ENCODE measurements at regions not wholly inside any gene's neighbourhood (a gene's known extent, or its start where the extent isn't known, plus 50 kb on each side); places are given as distances from the start of the nearest gene placed in this dataset.
"Not testable (repeated sequence)": the region's sequence is repeated elsewhere in the genome, so short reads cannot be mapped to it uniquely, and the experiment has no call there.

DNA sequence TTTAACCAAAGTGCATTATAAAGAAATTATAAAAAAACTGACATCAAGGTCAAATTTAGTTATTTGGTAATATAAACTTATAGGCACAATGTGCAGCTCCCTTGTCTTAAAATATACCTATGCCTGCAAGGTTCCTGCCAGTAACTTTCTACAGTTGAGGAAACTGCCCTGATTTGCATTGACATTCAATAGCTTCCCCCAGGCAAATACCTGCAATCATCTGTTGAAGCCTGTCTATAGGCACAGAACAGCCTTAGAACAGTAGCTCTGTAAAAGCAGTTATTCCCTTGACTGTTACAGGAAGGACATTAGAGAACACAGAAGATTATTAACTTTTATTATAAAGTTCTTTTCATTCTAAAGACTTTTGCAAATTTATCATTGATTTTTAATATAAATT, 1239.5 kb downstream of the PCDH9 start:
- in situ Hi-C loops (cut with MboI; ENCODE audit: low pct_unique_long_range_greater_than_20kb, low sequenced_read_pairs), result no loop called here
- DNase-seq, result no peak

DNA sequence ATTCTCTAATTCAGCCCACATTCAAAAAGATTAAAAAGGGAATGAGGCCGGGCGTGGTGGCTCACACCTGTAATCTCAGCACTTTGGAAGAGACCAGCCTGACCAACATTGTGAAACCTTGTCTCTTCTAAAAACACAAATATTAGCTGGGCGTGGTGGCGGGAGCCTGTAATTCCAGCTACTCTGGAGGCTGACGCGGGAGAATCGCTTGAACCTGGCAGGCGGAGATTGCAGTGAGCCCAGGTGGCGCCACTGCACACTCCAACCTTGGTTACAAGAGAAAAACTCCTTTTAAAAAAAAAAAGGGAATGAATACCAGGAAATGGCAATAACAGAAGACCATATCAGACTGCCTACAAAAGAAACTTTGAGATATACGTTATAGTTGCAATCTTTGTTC, 1244.5 kb downstream of the PCDH9 start:
- in situ Hi-C loops (cut with MboI; ENCODE audit: low pct_unique_long_range_greater_than_20kb, low sequenced_read_pairs), result no loop called here
- no peak for DNase-seq

DNA sequence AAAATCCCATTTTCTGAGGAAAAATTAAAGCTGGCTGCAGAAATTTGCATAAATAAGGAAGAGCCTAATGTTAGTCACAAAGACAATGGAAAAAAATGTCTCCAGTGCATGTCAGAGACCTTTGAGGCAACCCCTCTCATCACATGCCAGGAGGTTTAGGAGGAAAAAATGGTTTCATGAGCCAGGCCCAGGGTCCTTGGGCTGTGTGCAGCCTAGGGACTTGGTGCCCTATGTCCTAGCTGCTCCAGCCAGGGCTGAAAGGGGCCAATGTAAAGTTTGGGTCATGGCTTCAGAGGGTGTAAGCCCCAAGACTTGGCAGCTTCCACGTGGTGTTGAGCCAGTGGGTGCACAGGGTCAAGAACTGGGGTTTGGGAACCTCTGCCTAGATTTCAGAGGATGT, 1252.6 kb downstream of the PCDH9 start:
- in situ Hi-C loops (cut with MboI; ENCODE audit: low pct_unique_long_range_greater_than_20kb, low sequenced_read_pairs), result no loop called here
- DNase-seq, result no peak

DNA sequence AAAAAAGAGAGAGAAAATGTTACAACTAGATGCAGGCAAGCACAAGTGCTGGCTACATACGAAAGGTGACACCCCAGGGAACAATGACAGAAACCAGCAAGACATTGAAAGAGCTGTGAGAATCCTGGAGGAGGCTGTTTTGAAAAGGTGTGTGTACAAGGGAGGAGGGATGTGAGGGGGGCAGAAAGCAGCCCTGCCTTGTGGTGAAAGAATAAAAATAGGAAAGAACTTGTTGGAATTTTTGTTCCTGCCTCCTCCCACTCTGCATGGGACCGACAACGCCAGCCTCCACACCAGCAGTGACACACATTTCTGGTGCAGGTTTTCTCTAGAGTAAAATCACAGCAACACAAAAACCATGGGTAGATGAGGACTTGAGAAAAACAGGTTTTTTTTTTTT, 1258.6 kb downstream of the PCDH9 start:
- no peak for DNase-seq
- in situ Hi-C loops (cut with MboI; ENCODE audit: low pct_unique_long_range_greater_than_20kb, low sequenced_read_pairs), result no loop called here

DNA sequence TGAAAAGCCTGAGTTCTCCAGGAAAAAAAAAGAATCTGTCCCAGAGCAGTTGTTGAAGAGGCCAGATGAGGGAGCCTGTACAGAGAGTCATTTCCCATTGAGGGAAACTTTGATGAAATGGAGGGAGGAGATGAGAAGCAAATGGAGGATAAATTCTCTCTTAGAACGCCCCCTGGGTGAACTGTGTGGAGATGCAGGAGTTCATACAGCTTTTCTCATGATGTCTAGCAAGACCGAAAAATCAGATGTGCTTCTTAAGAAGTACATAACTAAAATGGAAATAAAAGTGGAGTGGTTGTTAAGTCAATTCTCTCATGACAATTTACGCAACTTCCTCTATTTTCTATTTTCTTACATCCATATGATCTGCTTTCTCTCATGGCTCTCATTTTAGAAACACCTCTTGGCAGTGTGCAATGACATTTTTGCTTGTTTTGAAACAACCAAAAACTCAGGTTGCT, 1263.1 kb downstream of the PCDH9 start:
- in situ Hi-C loops (cut with MboI; ENCODE audit: low pct_unique_long_range_greater_than_20kb, low sequenced_read_pairs), result no loop called here
- peak; percentile 61 for DNase-seq

DNA sequence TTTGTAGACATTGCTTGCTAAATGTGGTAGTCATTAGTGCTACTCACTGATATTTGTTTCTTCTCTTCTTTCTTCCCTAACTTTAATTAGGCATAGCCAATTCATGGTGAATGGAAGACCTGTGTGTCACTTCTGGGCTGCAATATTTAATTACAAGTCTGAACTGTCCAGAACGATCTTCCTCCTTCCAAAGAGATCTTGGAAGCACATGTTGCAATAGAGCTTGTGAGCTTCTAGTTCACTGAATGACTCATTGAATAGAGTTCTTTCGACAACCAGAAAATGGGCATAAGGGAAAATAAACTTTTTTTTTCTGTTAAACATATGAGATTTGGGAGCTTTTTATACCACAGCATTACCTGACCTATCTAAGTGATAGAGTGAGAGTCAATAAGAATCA, 1264.6 kb downstream of the PCDH9 start:
- DNase-seq, result no peak
- in situ Hi-C loops (cut with MboI; ENCODE audit: low pct_unique_long_range_greater_than_20kb, low sequenced_read_pairs), result no loop called here

DNA sequence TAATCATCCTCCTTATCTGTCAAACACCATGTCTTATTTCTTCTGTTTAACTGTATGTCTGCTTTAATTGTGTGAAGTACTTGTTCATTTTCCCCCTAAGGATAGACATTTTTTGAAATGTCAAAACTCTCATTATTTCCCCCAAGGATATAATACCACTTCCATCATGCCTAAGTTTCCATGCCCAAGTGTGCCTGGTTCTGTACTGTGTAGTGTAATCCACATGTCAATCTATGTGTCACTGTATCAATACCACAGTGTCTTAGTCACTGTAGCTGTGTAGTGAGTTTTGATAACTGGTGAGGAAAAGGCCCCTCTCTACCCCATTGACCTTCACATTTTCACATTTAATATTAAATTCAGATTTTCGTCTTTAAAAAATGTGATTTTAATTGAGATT, 1265.5 kb downstream of the PCDH9 start:
- no peak for DNase-seq
- in situ Hi-C loops (cut with MboI; ENCODE audit: low pct_unique_long_range_greater_than_20kb, low sequenced_read_pairs), result no loop called here

DNA sequence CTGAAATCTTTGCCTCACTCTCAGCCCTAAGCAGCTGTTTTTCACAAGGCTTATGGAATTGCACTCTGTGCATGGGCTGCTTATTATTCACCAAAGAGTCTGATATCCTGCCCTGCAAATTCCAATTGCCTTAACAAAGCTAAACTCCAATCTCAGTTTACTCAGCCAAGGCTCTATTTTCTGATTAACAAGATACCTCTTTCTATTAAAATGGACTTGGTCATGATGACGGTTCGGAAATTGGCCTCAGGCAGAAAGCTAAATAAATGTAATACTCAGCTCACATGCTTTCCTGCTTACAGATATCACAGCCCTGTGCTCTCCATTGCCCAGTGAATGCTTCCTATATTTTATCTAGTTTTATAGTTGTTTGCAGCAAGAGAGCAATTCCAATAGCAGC, 1270.8 kb downstream of the PCDH9 start:
- in situ Hi-C loops (cut with MboI; ENCODE audit: low pct_unique_long_range_greater_than_20kb, low sequenced_read_pairs), result no loop called here
- DNase-seq, result no peak

DNA sequence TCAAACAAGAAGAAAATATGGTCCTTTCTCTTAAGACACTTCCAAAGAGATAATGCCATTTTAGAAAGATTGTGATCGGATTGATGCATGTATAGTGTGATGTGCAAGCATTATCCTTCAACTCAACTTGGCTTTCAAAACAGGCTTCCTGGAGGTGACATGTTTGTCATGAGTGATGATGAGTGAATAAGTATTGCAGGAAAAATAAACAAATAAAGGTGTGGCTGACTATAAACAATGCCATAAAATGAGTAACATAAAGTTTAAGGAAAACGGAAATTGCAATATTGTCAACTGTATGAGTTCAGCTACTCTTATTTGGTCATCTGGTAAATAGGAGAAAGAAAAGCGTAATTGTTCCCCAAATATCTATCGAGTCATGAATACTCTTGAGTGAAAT, 1283.7 kb downstream of the PCDH9 start:
- no peak for DNase-seq
- in situ Hi-C loops (cut with MboI; ENCODE audit: low pct_unique_long_range_greater_than_20kb, low sequenced_read_pairs), result no loop called here

DNA sequence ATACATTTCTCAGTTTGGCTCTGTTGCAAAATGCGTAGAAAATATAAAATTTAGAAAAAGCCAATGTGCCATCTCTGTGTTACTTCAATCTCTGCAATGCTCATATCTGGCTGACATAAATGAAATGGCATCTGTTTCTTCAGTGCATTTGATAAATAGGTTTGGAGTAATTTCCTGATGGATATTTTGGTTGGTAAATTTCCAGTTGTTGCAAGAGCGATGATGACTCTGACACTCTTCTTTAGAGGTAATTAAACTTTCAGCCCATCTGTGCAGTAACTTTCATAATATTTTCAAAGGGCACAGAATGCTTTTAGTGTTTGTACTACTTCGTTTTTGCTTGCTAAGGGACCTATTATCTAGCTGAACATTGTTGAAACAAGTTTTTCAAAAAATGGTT, 1286.4 kb downstream of the PCDH9 start:
- DNase-seq, result no peak
- in situ Hi-C loops (cut with MboI; ENCODE audit: low pct_unique_long_range_greater_than_20kb, low sequenced_read_pairs), result no loop called here

DNA sequence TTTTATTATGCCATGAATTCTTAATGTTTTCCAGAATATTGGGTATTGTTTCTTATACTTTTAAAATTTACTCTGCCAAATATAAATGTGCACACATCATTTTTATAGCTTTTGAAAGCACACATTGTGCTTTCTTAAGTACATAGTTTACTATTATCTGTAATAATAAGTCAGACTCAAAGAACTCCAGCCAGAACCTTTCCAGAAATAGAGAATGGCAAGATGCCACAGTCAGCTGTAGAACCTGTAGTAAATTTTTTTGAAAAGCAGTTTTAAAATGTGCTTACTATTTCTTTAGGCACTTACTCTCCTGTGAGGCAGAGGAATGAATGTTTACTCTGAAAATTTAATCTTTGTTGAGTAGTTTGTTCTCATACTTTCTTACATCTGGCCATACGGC, 1287.1 kb downstream of the PCDH9 start:
- in situ Hi-C loops (cut with MboI; ENCODE audit: low pct_unique_long_range_greater_than_20kb, low sequenced_read_pairs), result no loop called here
- DNase-seq, result no peak

DNA sequence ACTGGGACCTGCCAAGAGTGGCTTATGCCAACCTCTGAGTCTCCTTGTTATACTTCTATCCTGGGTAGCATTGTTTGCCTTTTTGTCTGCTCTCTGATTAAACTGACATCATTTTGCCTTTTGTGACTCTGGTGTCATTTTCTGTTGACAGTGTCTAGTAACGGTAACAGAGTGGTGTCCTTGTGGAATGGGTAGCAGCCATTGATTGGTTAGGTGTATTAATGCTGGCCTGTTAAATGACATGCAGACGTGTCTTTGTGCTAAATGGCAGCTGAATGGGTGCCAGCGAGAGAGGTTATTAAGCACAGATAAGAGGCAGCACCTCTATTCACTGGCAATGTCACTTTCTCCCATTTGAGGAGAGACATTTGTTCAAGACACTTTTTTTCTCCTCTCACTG, 1289.4 kb downstream of the PCDH9 start:
- in situ Hi-C loops (cut with MboI; ENCODE audit: low pct_unique_long_range_greater_than_20kb, low sequenced_read_pairs), result no loop called here
- DNase-seq, result no peak

DNA sequence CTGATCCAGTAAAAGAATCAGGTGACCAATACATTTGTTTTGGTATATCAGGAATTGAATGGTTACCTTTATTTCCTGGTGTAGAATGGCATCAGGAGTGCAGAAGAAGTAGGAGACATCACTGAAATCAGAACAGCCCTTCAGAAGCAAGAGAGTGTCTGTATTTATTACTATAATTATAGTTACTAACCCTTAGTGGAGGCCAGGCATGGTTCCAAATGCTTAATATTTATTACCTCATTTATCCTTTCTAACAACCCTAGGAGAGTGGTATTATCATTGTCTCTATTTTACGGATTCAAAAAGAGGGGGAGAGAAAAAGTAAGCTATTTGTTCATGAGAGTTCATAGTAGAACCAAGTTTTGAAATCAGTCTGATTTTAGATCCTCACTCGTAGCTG, 1292.9 kb downstream of the PCDH9 start:
- DNase-seq, result no peak
- in situ Hi-C loops (cut with MboI; ENCODE audit: low pct_unique_long_range_greater_than_20kb, low sequenced_read_pairs), result no loop called here

DNA sequence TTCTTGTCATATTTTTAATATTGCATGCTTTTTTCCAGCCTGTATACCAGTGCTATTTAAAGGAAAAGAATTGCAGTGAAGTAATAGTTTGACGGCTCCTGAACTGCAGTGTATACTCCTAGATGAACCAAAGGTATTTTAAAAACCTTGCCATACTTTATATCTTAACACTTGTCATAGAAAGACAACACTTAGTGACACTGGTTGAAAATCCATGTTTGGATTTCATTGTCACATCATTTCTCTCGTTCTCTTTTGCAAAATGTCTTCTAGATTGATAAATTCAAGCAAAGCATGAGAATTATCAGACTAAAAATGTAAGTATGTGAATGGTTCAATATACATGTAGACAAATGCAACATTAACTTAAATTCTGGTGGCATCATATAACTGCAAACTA, 1293.9 kb downstream of the PCDH9 start:
- DNase-seq, result no peak
- in situ Hi-C loops (cut with MboI; ENCODE audit: low pct_unique_long_range_greater_than_20kb, low sequenced_read_pairs), result no loop called here

DNA sequence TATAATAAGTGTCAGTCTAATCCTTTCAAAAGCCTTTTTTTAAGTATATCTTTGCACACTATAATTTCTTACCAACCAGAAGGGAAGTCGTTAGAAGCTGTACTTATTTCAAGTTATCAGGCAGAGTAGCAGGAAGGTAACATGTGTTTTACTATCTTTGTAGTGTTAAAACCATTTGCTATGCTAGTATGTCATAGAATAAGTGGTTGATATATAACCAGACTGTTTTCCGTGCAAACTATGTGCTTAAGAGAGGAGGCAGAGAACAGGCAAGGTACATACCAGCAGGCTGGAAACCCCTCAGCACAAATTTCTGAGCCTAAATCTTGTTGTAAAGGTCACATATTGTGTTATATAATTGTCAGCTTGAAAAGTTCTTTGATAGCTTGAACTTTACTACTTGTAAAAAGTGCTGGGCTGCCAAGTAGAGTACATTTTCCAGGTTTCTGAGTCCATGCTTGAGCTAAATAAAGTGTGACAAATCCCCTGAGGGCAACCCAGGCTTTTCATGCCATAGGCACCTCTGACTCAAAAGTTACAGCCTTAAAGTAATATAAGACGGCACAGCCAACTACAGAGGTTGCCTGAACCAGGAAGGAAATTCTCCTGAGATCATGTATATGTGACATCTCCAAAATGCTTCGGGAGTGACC, 1297.4 kb downstream of the PCDH9 start:
- DNase-seq, result no peak
- in situ Hi-C loops (cut with MboI; ENCODE audit: low pct_unique_long_range_greater_than_20kb, low sequenced_read_pairs), result no loop called here

DNA sequence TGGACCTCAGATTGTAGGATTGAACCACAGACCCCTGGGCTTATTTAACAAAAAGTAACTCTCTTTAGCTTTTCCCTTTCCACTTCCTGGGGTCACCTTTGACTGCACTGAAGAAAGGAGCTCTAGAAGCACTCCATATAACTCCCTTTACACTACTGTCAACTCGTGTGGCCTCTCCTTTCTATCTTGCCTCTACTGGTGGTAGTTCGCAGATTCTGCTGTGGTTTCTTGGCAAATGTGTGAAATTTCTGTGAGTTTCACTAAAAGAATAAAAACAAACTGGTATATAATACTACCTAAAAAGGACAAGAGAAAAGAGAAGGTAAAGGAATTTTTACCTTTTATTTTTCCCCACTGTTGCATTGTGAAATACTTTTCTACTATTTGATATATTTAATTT, 1298.1 kb downstream of the PCDH9 start:
- in situ Hi-C loops (cut with MboI; ENCODE audit: low pct_unique_long_range_greater_than_20kb, low sequenced_read_pairs), result no loop called here
- no peak for DNase-seq

DNA sequence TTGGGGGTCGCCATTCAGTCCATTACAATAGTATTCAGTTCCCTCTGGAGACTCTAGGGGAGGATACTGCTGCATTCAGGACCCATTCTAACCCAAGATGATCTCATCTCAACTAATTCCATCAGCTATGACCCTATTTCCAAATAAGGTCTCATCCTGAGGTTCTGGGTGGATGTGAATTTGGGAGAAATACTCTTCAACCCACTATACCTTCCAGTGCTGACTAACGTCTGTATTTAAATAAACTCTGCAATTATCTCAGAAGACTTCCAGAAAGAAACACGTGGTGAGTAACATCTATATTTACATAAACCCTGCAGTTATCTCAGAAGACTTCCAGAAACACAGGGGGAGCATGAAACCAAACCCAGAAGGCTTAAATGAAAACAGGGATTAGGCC, 1300.7 kb downstream of the PCDH9 start:
- DNase-seq, result no peak
- in situ Hi-C loops (cut with MboI; ENCODE audit: low pct_unique_long_range_greater_than_20kb, low sequenced_read_pairs), result no loop called here

DNA sequence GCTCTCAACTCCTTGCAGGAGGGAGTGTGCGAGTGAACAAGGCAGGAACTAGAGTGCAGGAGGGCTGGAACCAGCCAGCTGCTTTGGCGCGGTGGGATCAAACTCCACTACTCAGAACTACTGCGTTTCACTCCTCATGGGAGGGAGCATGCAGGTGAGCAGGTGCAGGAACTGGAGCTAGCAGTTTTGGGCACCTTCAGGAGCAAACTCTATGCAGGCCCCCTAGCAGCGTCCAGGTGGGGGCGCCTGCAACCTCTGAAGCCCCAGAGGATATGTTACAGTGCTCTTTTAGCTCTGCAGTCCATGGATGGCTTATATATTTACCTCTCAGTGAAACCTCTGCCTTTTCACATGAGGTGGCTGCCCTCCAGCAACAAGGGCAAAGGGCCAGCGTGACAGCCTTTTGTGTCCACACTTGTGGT, 1303.4 kb downstream of the PCDH9 start:
- in situ Hi-C loops (cut with MboI; ENCODE audit: low pct_unique_long_range_greater_than_20kb, low sequenced_read_pairs), result no loop called here
- no peak for DNase-seq

DNA sequence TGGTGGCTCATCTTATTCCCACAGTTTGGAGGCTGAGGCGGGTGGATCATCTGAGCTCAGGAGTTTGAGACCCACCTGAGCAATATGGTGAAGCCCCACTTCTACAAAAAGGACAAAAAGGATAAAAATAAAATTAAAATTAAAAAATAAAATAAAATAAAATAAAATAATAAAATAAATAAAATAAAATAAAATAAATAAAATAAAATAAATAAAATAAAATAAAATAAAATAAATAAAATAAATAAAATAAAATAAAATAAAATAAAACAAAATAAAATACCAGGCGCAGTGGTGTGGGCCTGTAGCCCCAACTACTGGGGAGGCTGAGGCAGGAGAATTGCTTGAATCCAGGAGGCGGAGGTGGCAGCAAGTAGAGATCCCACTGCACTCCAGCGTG, 1307.3 kb downstream of the PCDH9 start:
- DNase-seq; in situ Hi-C loops (cut with MboI; ENCODE audit: low pct_unique_long_range_greater_than_20kb, low sequenced_read_pairs): not testable (repeated sequence)

DNA sequence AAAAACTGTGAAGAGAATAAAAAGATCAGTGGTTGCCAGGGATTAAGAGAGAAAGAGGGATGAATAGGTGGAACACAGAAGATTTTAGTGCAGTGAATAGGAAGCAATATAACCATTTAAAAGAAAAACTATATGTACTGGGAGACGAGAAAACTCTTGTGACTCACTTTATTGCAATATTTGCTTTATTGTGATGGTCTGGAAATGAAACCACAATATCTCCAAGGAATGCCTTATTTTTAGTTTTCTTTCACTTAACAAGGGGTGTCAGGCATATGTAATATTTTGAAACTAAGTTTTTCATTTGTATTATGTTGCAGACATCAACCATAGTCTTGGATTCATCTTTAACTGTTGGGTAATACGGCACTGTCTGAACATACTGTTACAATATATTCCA, 1308.2 kb downstream of the PCDH9 start:
- DNase-seq, result no peak
- in situ Hi-C loops (cut with MboI; ENCODE audit: low pct_unique_long_range_greater_than_20kb, low sequenced_read_pairs), result no loop called here

DNA sequence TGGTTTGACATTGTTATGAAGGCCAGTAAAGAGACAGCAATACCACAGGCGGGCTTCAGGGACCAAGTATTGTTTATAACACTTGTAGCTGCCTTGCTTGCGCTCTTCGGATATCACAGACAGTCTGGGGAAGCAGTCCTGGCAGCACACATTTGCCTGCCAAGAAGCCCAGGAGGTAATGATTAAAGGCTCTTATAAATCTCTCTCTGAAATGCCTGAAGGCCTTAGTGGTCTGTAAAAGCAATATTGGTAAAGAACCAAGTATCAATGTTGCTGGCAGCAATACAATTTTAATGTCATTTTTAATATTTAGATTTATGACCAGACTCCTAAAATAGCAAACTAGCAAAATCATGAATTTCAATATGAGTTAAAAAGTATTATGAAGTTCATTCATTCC, 1312.4 kb downstream of the PCDH9 start:
- in situ Hi-C loops (cut with MboI; ENCODE audit: low pct_unique_long_range_greater_than_20kb, low sequenced_read_pairs), result no loop called here
- no peak for DNase-seq

DNA sequence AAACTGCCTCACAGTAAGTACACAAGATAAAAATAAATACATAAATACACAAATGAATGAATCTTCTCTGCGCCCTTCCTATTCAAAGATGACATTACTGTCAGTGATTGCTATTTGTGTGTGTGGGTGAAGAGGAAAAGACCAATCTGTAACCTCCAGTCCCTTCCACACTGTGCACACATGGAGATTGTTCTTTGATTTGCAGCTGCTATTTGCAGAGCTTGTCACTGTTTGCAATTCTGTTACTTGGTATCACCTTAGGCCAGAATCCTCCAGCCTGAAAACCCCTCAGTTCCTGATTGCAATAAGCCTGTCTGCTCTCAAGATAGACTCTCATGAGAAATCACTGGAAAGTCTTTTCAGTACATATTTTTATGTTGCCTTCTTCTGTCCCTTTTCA, 1314.9 kb downstream of the PCDH9 start:
- no peak for DNase-seq
- in situ Hi-C loops (cut with MboI; ENCODE audit: low pct_unique_long_range_greater_than_20kb, low sequenced_read_pairs), result no loop called here

All from KBM-7 (cell line).